ENCODE measurements at regions not wholly inside any gene's neighbourhood (a gene's known extent, or its start where the extent isn't known, plus 50 kb on each side); places are given as distances from the start of the nearest gene placed in this dataset.

GRCh38 chr2:222353993-222354392 is 55.2 kb upstream of the PAX3 start:
- TF ChIP-seq PBX3 (IDR thresholded peaks at IDR 0.05; ENCODE audit: insufficient replicate concordance, low read depth, low read length), result no peak
- TF ChIP-seq EZH2 (IDR thresholded peaks at IDR 0.05; ENCODE audit: borderline replicate concordance, control insufficient read depth, low read depth, low read length), result no peak
- TF ChIP-seq TBL1XR1 (IDR thresholded peaks at IDR 0.05; ENCODE audit: low read depth, low read length), result no peak
- no peak for TF ChIP-seq CTCF (IDR thresholded peaks at IDR 0.05 in 2 of 3, conservative IDR thresholded peaks at IDR 0.05 in 1 of 3; ENCODE audit: control insufficient read depth in 2 of 3, extremely low read depth in 1 of 3, insufficient read depth in 1 of 3, low read depth in 3 of 3, low read length in 3 of 3)
- no peak for TF ChIP-seq TCF3 (IDR thresholded peaks at IDR 0.05; ENCODE audit: borderline replicate concordance, insufficient read depth, low read depth, low read length)
- no peak for TF ChIP-seq NFXL1 (IDR thresholded peaks at IDR 0.05; ENCODE audit: borderline replicate concordance)
- no peak for TF ChIP-seq CBX3 (IDR thresholded peaks at IDR 0.05; ENCODE audit: borderline replicate concordance, low read depth)
- no peak for TF ChIP-seq ZBTB33 (IDR thresholded peaks at IDR 0.05)
